GM12878 (cell line): ENCODE measurements at regions not wholly inside any gene's neighbourhood (a gene's known extent, or its start where the extent isn't known, plus 50 kb on each side); places are given as distances from the start of the nearest gene placed in this dataset.

Experiments used
- ATAC-seq: fragments of 200-7000 bp; cut with Tn5 transposase; 3 replicates; pipeline ENCODE4 v1.9.1; 2020; ENCODE audit warnings: mild to moderate bottlenecking, moderate library complexity
- BruUV-seq: library from RNA; stranded (reverse); fragments of 400-500 nt; replicated peaks from 2 replicates; lab custom pipeline; 2021; lab: Mats Ljungman, UMichigan
- CTCF ChIA-PET: fragments of 300-600 bp; sonication (Branson Sonifier 250); formaldehyde crosslinking; extraction: SDS; loops from one replicate; lab custom pipeline; 2021; ENCODE audit warnings: inconsistent platforms; lab: Yijun Ruan, JAX
- POLR2A ChIA-PET: fragments of 350-600 bp; formaldehyde crosslinking; extraction: SDS; loops from one replicate; lab custom pipeline; 2021; ENCODE audit warnings: inconsistent platforms; lab: Charles Lee
- RAD21 ChIA-PET: fragments of 300-600 bp; sonication (Branson Sonifier 250); formaldehyde crosslinking; loops from one replicate; lab custom pipeline; 2023; ENCODE audit warnings: antibody characterized with exemption; ENCODE audit not compliant: unreplicated experiment; lab: Charles Lee
- SMC1A ChIA-PET: fragments of 300-600 bp; sonication (Branson Sonifier 250); formaldehyde crosslinking; loops from one replicate; lab custom pipeline; 2023; ENCODE audit not compliant: unreplicated experiment, uncharacterized antibody; lab: Charles Lee
- DNase-seq: peaks from one replicate; pipeline ENCODE4 v3.0.0-alpha.2; 2011; ENCODE audit warnings: low read depth, low spot score
- FAIRE-seq: peaks from 3 replicates; lab custom pipeline; 2011; peaks lifted over from hg19 to GRCh38; lab: Jason Lieb, UNC
- H2AFZ ChIP-seq: 2 replicates; pipeline ENCODE4 v1.6.0; 2011; ENCODE audit warnings: low read depth, low read length, control low read depth; ENCODE audit not compliant: control insufficient read depth
- H3K27ac ChIP-seq: 2 replicates; pipeline ENCODE4 v1.5.1; 2011; ENCODE audit warnings: control low read depth; ENCODE audit not compliant: control insufficient read depth, insufficient read depth
- H3K27me3 ChIP-seq, 2 experiments: replicated peaks in 1 of 2; 2 replicates each; pipeline versions ENCODE4 v1.6.0 to v1.6.1; 2011; ENCODE audit warnings: low read length in 1 of 2; ENCODE audit not compliant: control insufficient read depth in 2 of 2, insufficient read depth in 2 of 2
- H3K36me3 ChIP-seq, 2 experiments: 2 replicates each; pipeline ENCODE4 v1.5.1; 2011; ENCODE audit warnings: low read length in 1 of 2; ENCODE audit not compliant: control insufficient read depth in 2 of 2, insufficient read depth in 2 of 2
- H3K4me1 ChIP-seq: 2 replicates; pipeline ENCODE4 v1.6.1; 2011; ENCODE audit warnings: mild to moderate bottlenecking, low read length, moderate library complexity, mixed read lengths; ENCODE audit not compliant: control insufficient read depth, insufficient read depth
- H3K4me2 ChIP-seq: 2 replicates; pipeline ENCODE4 v1.6.0; 2011; ENCODE audit warnings: control low read depth; ENCODE audit not compliant: control insufficient read depth, insufficient read depth
- H3K4me3 ChIP-seq: fragments of 200-600 bp; sonication (generic); 2 replicates; pipeline ENCODE4 v1.5.1; 2016
- H3K79me2 ChIP-seq: 2 replicates; pipeline ENCODE4 v1.6.0; 2011; ENCODE audit warnings: low read length; ENCODE audit not compliant: control insufficient read depth, insufficient read depth
- H3K9ac ChIP-seq: 2 replicates; pipeline ENCODE4 v1.8.0; 2011; ENCODE audit warnings: low read length, control low read depth, mixed read lengths; ENCODE audit not compliant: control insufficient read depth, insufficient read depth
- H3K9me3 ChIP-seq: replicated peaks from 3 replicates; pipeline ENCODE4 v1.5.1; 2011; ENCODE audit warnings: mild to moderate bottlenecking, low read length; ENCODE audit not compliant: control insufficient read depth, insufficient read depth
- H4K20me1 ChIP-seq: 2 replicates; pipeline ENCODE4 v1.6.0; 2011; ENCODE audit not compliant: control insufficient read depth, insufficient read depth
- CREM ChIP-seq: IDR thresholded peaks from 2 replicates; pipeline ENCODE4 v1.6.1; 2014; ENCODE audit warnings: antibody characterized with exemption, low read depth
- ESRRA ChIP-seq: IDR thresholded peaks from 2 replicates; pipeline ENCODE4 v1.6.1; 2012; ENCODE audit warnings: mild to moderate bottlenecking, low read length, improper control_type of control experiment
- ETV6 ChIP-seq, 2 experiments: fragments of 450-650 bp in 1 of 2; IDR thresholded peaks in 1 of 2; conservative IDR thresholded peaks in 1 of 2; 2 replicates each; pipeline ENCODE4 v1.6.1; 2014; ENCODE audit warnings: antibody characterized with exemption in 1 of 2, borderline replicate concordance in 1 of 2, low read depth in 1 of 2, mild to moderate bottlenecking in 1 of 2, moderate library complexity in 1 of 2
- HSF1 ChIP-seq: fragments of 150-350 bp; IDR thresholded peaks from 2 replicates; pipeline ENCODE4 v1.6.1; 2014; ENCODE audit warnings: mild to moderate bottlenecking, low read depth, low read length
- IKZF1 ChIP-seq: fragments of 450-650 bp; conservative IDR thresholded peaks from 2 replicates; pipeline ENCODE4 v1.6.1; 2017; ENCODE audit warnings: antibody characterized with exemption, mild to moderate bottlenecking
- IRF5 ChIP-seq: fragments of 450-650 bp; IDR thresholded peaks from 2 replicates; pipeline ENCODE4 v1.6.1; 2017; ENCODE audit warnings: borderline replicate concordance
- NR2F1 ChIP-seq: fragments of 450-650 bp; conservative IDR thresholded peaks from 2 replicates; pipeline ENCODE4 v1.6.1; 2017; ENCODE audit warnings: mild to moderate bottlenecking
- RAD51 ChIP-seq: fragments of 450-650 bp; IDR thresholded peaks from 2 replicates; pipeline ENCODE4 v1.6.1; 2016; ENCODE audit warnings: moderate library complexity, mild to moderate bottlenecking, inconsistent platforms
- SMAD1 ChIP-seq: fragments of 450-650 bp; IDR thresholded peaks from 2 replicates; pipeline ENCODE4 v1.6.1; 2018; ENCODE audit warnings: mild to moderate bottlenecking, low read depth; ENCODE audit not compliant: partially characterized antibody
- SREBF2 ChIP-seq: IDR thresholded peaks from 2 replicates; pipeline ENCODE4 v1.6.1; 2012; ENCODE audit warnings: mild to moderate bottlenecking, low read length
- STAT3 ChIP-seq: IDR thresholded peaks from 2 replicates; pipeline ENCODE4 v1.6.1; 2011; ENCODE audit warnings: low read depth, low read length, improper control_type of control experiment
- TAF1 ChIP-seq: IDR thresholded peaks from 2 replicates; pipeline ENCODE4 v1.6.1; 2011; ENCODE audit warnings: mild to moderate bottlenecking, low read depth, low read length, borderline replicate concordance
- ZZZ3 ChIP-seq: IDR thresholded peaks from 2 replicates; pipeline ENCODE4 v1.6.1; 2011; ENCODE audit warnings: low read depth; ENCODE audit not compliant: control insufficient read depth, insufficient read length
- WGBS: methylation state at CpG from one replicate; pipeline ENCODE4 v1.1.6; 2016; ENCODE audit warnings: low lambda C conversion rate; ENCODE audit not compliant: insufficient replicate concordance, insufficient coverage; ENCODE audit errors: missing lambda C conversion rate; 5-methylcytosine and 5-hydroxymethylcytosine counted together
- in situ Hi-C: fragments of 300-500 bp; cut with MboI; formaldehyde crosslinking; loops from 9 replicates; pipeline ENCODE4 v1.14.3; 2018; ENCODE audit warnings: mixed read lengths
- intact Hi-C: fragments of 100-400 bp; cut with micrococcal nuclease; formaldehyde crosslinking; loops from one replicate; pipeline ENCODE4 v1.14.2; 2022; ENCODE audit not compliant: unreplicated experiment

GRCh38 chr10:85538601-85539000 is 828.0 kb downstream of the GRID1 start:
- H3K9me3 ChIP-seq = no peaks in the 10 kb centered on the region
- in situ Hi-C loops (no loop called here), intact Hi-C loops (no loop called here)
- no peak overlapping the region for H3K27ac ChIP-seq
- FAIRE-seq (no peak), ATAC-seq (no peak), DNase-seq (no peak)
- no peaks in the 10 kb centered on the region for H3K4me1 ChIP-seq
- ChIA-PET POLR2A (no interaction called here), RAD21 (no interaction called here), CTCF (no interaction called here), SMC1A (interaction anchor here (0.6 kb wide), 1 partner anchor 1094 kb away, joined by 3 read pairs; no protein-coding TSS in a partner anchor)
- H3K27me3 ChIP-seq = no peaks in the 10 kb centered on the region
- H3K79me2 ChIP-seq = no peaks in the 10 kb centered on the region
- H3K4me3 ChIP-seq = no peak overlapping the region
- no peak overlapping the region for H3K4me2 ChIP-seq
- no peaks in the 10 kb centered on the region for H4K20me1 ChIP-seq
- TF ChIP-seq RAD51 = no peak
- no peak for TF ChIP-seq IKZF1
- TF ChIP-seq ESRRA = no peak
- no peak for TF ChIP-seq SREBF2
- TF ChIP-seq TAF1 = no peak
- TF ChIP-seq IRF5 = no peak
- TF ChIP-seq ZZZ3 = no peak
- no peak for TF ChIP-seq STAT3
- BruUV-seq = no TSS peak
- H2AFZ ChIP-seq = no peak overlapping the region
- no peaks in the 10 kb centered on the region for H3K36me3 ChIP-seq
- 27% methylated on average over 3 of the region's 3 CpGs for WGBS
- H3K9ac ChIP-seq = no peak overlapping the region

GRCh38 chr10:85542152-85542551 is 824.4 kb downstream of the GRID1 start:
- BruUV-seq = no TSS peak
- no peaks in the 10 kb centered on the region for H3K79me2 ChIP-seq
- no peak overlapping the region for H3K4me3 ChIP-seq
- SMC1A ChIA-PET = interaction anchor here (2.2 kb wide), 1 partner anchor 14 kb away, joined by 6 read pairs; no protein-coding TSS in a partner anchor
- in situ Hi-C loops = loop anchor here (10.0 kb wide), 1 partner anchor 833 kb away; no protein-coding TSS in a partner anchor
- intact Hi-C loops = no loop called here
- no peaks in the 10 kb centered on the region for H3K27me3 ChIP-seq
- no peak overlapping the region for H3K9ac ChIP-seq
- CTCF ChIA-PET = no interaction called here
- no peak overlapping the region for H2AFZ ChIP-seq
- H3K4me1 ChIP-seq = no peaks in the 10 kb centered on the region
- no peaks in the 10 kb centered on the region for H3K9me3 ChIP-seq
- H3K4me2 ChIP-seq = no peak overlapping the region
- no peaks in the 10 kb centered on the region for H3K36me3 ChIP-seq
- POLR2A ChIA-PET = no interaction called here
- ATAC-seq = no peak
- WGBS = 9% methylated on average over 6 of the region's 6 CpGs
- no peak for FAIRE-seq
- RAD21 ChIA-PET = no interaction called here
- no peak for DNase-seq
- no peak overlapping the region for H3K27ac ChIP-seq
- no peaks in the 10 kb centered on the region for H4K20me1 ChIP-seq
- no peak for TF ChIP-seq HSF1
- no peak for TF ChIP-seq IKZF1
- no peak for TF ChIP-seq SMAD1
- TF ChIP-seq TAF1 = no peak
- no peak for TF ChIP-seq CREM
- TF ChIP-seq ETV6 (conservative IDR thresholded peaks at IDR 0.05 in 1 of 2, IDR thresholded peaks at IDR 0.05 in 1 of 2; ENCODE audit: borderline replicate concordance in 1 of 2, low read depth in 1 of 2) = no peak
- TF ChIP-seq NR2F1 = no peak
